Stimulated activated CD8-positive, alpha-beta memory T cell treated with anti-CD3 and anti-CD28 coated beads, Interleukin-7, amount 100 ng/mL, for 1 hour (primary cell): ENCODE measurements at regions not wholly inside any gene's neighbourhood (a gene's known extent, or its start where the extent isn't known, plus 50 kb on each side); places are given as distances from the start of the nearest gene placed in this dataset.
"Not testable (repeated sequence)": the region's sequence is repeated elsewhere in the genome, so short reads cannot be mapped to it uniquely, and the experiment has no call there.

Experiments used
- DNase-seq, 2 donors: peaks; one replicate each; pipeline ENCODE4 v3.0.0-alpha.2; 2020; ENCODE audit warnings: low read depth in 2 of 2

DNA sequence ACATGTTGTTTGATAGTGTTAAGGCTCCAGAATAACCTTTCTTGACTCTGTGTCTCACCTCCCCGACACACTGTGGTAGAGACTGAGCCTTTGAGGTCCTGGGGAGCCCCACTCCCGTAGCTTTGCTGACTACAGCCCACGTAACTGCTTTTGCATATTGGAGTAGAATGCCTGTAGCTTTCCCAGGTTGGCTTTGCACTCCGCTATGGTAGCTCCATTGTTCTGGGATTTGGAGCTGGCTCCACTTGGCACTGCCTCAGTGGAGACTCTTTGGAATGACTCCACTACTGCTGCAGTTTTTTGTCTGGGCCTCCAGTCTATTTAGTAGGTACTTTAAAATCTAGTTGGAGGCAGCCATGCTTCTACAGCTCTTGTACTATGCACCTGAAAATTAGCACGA lies 56.2 kb upstream of the ANXA1 start:
- DNase-seq = no peak

GRCh38 chr9:73093740-73094379 lies 57.8 kb upstream of the ANXA1 start:
- no peak for DNase-seq

GRCh38 chr9:73093016-73093739 lies 58.5 kb upstream of the ANXA1 start:
- DNase-seq = no peak

GRCh38 chr9:73091909-73092308 lies 59.8 kb upstream of the ANXA1 start:
- DNase-seq = no peak

- DNase-seq = no peak
These were observed 61.5 kb upstream of the ANXA1 start for GRCh38 chr9:73090214-73090613.

DNA sequence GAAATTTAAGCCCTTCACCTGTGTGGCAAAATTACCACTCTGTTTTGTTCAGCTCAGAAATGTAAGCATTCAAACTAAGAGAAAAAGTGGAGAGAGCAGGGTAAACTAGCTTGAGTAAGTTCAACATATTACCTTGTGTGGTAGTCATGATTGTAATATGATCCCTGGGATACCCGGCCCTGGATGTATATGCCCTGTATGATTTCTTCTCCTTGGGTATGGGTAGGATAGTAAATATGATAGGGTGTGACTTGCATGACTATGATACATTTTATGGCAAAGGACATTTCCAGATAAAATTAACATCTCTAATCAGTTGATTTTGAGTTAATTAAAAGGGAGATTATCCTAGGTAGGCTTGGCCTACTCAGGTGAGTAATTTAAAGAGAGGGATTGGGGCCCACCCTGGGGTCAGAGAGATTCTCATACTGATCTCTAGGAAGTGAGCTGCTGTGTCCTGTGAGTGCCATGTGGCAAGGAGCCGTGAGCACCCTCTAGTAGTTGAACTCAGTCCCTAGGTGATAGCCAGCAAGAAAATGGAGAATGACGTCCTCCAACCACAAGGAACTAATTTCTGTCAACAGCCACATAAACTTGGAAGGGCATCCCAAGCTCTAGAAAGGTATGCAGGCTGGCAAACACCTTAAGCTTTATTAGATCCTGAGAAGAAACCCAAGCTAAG lies 62.2 kb upstream of the ANXA1 start:
- DNase-seq = no peak

GRCh38 chr9:73087876-73088275 lies 63.8 kb upstream of the ANXA1 start:
- not testable (repeated sequence) for DNase-seq

GRCh38 chr9:73083519-73083918 lies 68.1 kb upstream of the ANXA1 start:
- DNase-seq = no peak

- DNase-seq = no peak
These were observed 69.5 kb upstream of the ANXA1 start for GRCh38 chr9:73081979-73082657.

- DNase-seq = no peak
These were observed 71.5 kb upstream of the ANXA1 start for GRCh38 chr9:73080110-73080694.

DNA sequence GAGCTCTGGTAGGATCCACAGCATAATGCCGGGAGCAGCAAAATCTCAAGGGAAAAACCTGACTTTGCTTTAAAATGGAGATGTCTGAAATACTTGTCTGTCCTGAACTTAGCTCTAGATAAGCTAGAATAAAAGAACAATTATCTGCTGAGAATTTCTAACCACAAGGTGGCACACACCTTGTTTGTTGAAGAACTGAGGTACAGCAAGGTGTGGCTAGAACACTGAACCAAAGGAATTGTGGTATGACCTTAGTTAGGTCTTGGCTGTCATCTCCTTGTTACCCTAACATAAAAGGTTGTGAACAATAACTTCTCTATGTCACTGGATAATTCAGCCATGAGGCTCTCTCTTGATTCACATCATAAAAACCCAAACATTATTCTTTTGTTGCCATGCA lies 72.3 kb upstream of the ANXA1 start:
- no peak for DNase-seq

- DNase-seq = no peak
These were observed 74.0 kb upstream of the ANXA1 start for GRCh38 chr9:73077625-73078030.

DNA sequence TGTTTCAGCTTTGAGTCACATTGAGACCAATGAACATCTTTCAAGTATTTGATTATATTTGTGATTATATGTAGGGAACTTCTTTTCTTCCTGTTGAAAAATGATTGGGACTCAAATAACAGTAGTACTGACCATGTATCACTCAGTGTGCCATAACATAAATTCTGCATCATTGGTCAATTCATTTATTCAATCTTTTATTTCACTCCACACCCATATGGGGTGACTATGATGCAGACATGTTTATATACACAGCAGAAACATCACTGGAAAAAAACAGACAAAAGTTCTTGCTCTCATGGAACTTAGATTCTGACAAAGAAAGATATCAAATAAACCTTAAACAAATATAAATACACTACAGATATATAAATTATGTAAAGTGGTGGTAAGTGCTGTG lies 74.7 kb upstream of the ANXA1 start:
- no peak for DNase-seq

DNA sequence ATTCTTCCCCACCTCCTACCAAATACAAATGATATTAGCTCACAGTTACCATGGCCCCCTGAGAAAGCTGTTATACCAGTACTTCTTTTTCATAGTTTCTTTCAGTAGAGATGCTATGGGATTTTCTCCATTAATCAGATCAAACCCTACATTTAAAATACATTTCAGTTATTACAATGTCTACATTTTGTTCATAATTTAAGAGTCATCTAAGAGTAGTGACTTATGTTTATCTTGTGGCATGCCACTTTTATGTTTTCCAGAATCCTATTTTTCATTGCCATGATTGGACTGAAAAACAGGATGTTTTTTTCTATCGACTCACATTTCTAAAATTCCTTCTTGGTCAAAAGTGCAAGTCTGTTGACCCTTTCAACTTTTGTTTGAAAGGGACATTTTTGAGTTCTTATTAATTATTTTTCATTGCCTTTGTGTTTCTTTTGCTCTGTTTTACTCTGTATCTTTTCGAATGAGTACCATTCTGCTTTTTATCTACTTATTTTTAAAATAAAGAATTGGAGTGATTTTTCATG lies 77.4 kb upstream of the ANXA1 start:
- no peak for DNase-seq

- no peak for DNase-seq
These were observed 78.1 kb upstream of the ANXA1 start for GRCh38 chr9:73073337-73074175.

- DNase-seq = no peak
These were observed 84.6 kb upstream of the ANXA1 start for GRCh38 chr9:73067074-73067473.

DNA sequence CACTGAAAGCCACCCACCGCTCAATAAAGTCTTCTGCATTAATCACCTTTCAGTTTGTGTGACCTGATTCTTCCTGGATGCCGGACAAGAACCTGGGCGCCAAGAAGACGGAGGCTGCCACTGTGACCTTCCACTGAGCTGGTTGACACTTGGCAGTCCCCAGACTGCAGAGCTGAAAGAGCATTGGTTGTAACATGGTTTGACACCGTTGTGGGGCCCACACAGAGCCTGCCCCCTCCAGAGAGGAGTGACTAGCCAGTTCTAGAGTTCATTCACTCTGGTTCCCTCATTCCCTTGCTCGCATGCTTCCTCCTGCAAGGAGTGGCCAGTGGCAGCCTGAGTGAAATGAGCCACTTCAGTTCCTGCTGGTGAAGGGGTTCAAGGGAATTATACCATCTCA lies 86.2 kb upstream of the ANXA1 start:
- no peak for DNase-seq

DNA sequence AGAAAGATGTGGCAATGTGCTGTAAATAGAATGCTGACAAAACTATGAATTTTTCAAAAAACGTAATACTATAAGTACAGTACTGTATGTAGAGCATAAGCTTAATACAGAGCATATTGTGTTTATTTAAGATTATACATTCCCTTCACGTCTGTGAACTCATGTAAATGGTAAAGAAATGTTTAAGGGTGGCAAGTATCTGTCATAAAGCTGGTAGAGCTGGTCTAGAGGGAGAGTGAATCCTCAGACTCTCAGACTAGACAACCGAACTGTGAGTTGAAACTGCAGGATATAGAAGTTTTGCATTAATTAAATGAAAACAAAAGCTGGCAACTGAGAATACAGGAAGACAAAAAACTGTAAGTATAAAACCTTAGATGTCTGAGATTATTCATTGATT lies 87.3 kb upstream of the ANXA1 start:
- DNase-seq = no peak

DNA sequence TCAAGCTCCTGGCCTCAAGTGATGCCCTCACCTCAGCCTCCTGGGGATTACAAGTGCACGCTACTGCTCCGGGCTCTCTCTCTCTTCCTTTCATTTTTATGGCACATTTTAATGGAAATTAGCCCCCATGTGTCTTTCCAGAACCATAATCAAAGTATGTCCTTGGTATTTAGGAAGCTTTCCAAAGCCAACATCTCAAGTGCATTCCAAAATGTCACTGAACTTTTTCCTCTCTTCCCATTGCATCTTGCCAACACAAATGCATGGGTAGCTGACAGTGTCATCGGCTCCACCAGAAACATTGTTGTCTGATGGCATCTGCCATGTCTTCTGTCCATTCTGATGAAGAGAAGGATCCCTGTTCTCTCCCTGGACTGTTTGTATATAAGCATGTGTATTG lies 90.5 kb upstream of the ANXA1 start:
- no peak for DNase-seq

- DNase-seq = no peak
These were observed 92.4 kb upstream of the ANXA1 start for GRCh38 chr9:73059247-73059646.

- no peak for DNase-seq
These were observed 95.4 kb upstream of the ANXA1 start for GRCh38 chr9:73056245-73056644.
